22Rv1 (cell line): ENCODE measurements at regions not wholly inside any gene's neighbourhood (a gene's known extent, or its start where the extent isn't known, plus 50 kb on each side); places are given as distances from the start of the nearest gene placed in this dataset.

ENCODE experiments used
- H3K27ac ChIP-seq: fragments of 450-650 bp; 2 replicates; pipeline ENCODE4 v1.5.1; 2017
- ZFX ChIP-seq: fragments of 450-650 bp; IDR thresholded peaks from 2 replicates; pipeline ENCODE4 v1.6.1; 2017; ENCODE audit warnings: antibody characterized with exemption, borderline replicate concordance
- TF ChIP-seq, protein P1 (sequence below): fragments of 450-650 bp; IDR thresholded peaks from 2 replicates; pipeline ENCODE4 v1.5.1; 2017; ENCODE audit warnings: mild to moderate bottlenecking

DNA sequence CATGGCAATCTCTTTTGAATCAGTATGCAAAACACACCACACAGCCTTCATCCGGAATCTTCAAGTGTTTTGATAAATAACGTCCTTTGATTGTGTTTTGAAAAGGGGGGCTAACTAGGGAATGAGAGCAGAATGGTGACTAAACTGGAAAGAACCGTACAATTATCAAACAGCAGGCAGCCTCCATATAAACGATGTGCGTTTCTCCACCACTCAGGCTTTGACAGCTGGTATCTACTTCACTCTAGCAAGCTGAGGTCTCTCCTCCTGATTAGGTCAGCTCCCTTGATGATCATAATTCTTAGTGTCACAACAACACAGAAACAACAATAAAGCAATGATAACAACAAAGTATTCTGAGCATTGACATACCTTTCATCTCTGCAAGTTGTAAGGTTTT, 465.9 kb downstream of the TUSC1 start:
- H3K27ac ChIP-seq = no peak overlapping the region
- TF ChIP-seq, protein P1, sequence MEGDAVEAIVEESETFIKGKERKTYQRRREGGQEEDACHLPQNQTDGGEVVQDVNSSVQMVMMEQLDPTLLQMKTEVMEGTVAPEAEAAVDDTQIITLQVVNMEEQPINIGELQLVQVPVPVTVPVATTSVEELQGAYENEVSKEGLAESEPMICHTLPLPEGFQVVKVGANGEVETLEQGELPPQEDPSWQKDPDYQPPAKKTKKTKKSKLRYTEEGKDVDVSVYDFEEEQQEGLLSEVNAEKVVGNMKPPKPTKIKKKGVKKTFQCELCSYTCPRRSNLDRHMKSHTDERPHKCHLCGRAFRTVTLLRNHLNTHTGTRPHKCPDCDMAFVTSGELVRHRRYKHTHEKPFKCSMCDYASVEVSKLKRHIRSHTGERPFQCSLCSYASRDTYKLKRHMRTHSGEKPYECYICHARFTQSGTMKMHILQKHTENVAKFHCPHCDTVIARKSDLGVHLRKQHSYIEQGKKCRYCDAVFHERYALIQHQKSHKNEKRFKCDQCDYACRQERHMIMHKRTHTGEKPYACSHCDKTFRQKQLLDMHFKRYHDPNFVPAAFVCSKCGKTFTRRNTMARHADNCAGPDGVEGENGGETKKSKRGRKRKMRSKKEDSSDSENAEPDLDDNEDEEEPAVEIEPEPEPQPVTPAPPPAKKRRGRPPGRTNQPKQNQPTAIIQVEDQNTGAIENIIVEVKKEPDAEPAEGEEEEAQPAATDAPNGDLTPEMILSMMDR = no peak
- TF ChIP-seq ZFX = no peak

DNA sequence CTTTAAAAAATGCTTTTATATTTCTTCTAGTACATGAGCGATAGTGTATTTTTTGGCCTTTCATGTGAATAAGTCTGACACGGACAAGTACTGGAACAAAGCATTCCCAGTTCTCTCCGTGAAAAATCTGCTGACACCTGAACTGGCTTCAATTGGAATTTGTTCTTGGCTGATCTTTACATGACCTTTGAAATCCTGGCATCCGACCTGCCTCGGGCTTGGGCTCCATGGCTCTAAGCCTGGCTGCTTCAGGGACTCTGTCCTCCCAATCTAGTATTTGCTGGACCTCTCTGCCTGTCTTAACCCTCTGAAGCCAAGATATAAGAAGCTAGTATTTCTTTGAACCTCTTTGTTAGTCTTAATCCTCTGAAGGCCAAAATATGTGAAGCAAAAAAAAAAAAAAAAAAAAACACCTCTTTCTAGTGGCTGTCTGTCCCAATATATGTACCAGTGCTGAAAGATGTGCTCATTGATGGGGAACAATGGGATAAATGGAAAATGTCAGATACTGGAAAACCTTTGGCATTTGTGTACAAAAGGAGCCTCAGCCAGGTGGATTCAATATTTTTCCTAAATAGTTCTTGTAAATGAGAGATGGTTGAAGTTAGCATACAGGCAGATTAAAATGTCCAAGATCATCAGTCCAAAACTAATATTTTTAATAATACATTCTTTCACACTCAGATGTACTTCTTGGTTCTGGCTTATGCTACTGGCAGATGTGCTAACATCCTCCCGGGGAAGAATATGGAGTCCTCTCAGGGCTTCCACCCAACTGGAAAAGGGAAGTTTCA, 470.6 kb downstream of the TUSC1 start:
- no peak for TF ChIP-seq ZFX
- TF ChIP-seq, protein P1 = no peak
- H3K27ac ChIP-seq = no peak overlapping the region

DNA sequence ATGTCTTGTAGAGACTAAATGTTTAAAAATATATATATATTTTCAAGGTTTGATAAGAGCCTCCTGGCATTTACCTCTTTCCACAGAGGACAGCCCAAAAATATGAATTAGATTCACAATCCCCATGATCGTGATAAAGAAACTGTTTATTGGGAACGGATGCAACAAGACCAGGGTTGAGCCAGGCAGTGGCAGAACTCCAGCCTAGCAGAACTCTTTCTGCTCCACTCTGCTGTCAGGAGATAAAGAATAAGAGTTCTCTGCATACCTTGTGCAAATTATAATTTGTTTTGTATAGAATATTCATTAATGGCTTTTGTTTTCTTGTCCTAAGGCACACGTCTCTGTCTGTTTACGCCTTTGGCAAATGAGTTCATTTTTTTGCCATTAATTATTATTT, 472.2 kb downstream of the TUSC1 start:
- H3K27ac ChIP-seq = no peak overlapping the region

DNA sequence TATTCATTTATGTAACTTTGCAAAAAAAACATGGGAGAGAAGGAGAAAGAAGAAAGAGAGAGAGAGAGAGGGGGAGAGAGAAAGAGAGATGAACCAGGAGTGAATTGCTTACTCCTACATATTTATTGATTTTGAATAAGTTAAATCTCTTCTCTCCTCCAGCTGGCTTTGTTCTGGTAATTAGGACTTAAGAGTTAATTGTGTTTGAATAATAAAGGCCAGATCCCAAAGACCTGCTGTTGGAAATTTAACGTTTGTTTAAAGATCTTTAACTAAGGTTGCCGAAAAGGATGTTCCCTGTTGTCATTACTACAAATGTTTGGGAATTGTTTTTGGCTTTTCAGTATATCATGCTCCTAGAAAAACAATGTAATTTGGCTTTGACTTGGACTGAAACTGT, 473.0 kb downstream of the TUSC1 start:
- TF ChIP-seq ZFX = no peak
- TF ChIP-seq, protein P1 = no peak
- no peak overlapping the region for H3K27ac ChIP-seq

More for the DNA sequence above, 472.2 kb downstream of the TUSC1 start:
- TF ChIP-seq, protein P1 = no peak
- no peak for TF ChIP-seq ZFX

DNA sequence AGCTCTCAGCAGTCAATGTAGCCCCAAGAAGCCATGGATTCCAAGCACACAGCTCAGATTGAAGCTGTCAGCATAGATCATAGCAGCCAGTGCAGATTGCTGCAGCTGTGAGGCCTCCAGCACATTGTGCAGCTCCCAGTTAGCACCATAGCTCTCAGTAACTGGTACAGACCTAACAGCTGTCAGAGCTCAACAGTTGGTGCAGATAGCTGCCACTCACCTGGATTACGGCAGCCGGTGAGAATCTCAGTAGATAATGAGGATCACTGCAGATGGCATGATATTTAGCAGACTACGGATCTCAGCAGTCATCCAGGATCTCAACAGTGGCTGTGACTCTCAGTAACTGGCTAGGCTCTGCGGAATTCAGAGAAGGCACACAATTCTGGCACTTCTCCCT, 500.4 kb downstream of the TUSC1 start:
- no peak overlapping the region for H3K27ac ChIP-seq
- TF ChIP-seq ZFX = no peak
- TF ChIP-seq, protein P1 = no peak

DNA sequence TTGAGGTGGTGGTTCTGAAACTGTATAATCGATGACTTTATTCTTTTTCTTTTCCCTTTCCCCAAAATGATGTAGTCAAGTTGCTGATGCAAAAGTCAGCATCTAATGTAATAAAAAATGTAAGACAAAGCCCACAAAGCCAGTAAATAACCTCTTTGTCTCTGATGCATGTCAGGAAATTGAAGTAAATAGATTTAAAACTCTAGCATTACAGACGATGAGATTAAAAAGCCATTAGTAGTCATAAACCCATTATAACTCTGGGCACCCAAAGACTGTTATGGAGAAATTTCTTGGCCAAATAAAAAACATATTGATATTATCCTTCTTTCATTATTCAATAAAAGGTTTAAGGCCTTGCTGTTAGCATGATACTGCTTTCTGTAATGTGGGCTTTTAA, 548.7 kb downstream of the TUSC1 start:
- TF ChIP-seq, protein P1 = no peak

DNA sequence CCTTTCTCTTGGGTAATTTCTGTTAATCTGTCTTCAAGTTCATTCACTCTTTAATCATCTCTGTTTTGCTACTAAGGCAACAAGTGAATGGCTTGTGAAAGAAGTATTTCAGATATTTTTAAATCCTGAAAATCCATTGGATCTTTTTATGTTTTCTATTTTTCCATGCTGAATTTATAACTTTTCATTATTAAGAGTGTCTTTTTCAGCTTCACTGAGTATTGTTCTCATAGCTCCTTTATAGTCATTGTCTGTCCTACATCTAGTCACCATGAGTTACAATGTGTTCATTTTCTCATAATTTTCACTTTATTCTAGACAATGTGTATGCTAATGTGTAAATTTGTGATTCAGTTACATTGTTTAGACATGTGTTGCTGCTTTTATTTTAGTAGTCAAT, 556.4 kb downstream of the TUSC1 start:
- TF ChIP-seq, protein P1 = no peak
- TF ChIP-seq ZFX = no peak
- H3K27ac ChIP-seq = no peak overlapping the region

More for the DNA sequence above, 548.7 kb downstream of the TUSC1 start:
- H3K27ac ChIP-seq = no peak overlapping the region
